T-helper 2 cell treated with Interferon-gamma antibody and Interleukin-4, amounts not matched to agents 100 ng/mL and 5 ng/mL, for 36 hours (primary cell): ENCODE measurements at regions not wholly inside any gene's neighbourhood (a gene's known extent, or its start where the extent isn't known, plus 50 kb on each side); places are given as distances from the start of the nearest gene placed in this dataset.

ENCODE experiments used
- intact Hi-C: fragments of 100-400 bp; cut with micrococcal nuclease; formaldehyde crosslinking; loops from one replicate; pipeline ENCODE4 v1.15.1; 2023

DNA sequence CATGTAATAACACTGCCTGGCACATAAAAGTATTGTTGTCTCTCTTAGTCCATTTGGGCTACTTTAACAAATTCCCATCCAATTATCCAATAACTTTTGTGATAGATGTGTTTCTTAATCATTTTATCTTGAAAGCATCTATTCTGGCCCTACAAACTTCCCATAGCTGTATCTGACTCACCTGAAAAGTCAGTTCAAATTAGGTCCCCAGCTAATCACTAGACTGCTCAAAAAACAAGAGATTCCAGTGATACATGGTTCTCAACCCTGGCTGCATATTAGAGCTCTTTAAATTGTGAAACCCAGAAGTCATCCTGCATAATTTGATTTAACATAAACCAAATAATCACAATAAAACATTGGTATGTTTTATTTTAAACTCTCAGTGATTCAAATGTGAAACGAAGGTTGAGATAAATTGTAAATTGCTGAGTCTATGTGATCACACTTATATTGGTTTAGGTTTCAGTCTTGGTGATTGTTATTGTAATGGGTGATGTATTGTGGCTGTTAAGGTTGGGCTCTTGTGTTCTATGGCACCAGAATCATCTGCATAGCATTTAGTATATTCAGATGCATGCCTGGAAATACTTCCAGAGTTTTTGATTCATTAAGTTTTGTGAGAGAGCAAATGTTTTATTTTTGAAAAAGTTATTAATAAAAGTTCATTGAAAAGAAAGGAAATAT, 268.9 kb upstream of the KCNMB2 start:
- intact Hi-C loops: no loop called here

DNA sequence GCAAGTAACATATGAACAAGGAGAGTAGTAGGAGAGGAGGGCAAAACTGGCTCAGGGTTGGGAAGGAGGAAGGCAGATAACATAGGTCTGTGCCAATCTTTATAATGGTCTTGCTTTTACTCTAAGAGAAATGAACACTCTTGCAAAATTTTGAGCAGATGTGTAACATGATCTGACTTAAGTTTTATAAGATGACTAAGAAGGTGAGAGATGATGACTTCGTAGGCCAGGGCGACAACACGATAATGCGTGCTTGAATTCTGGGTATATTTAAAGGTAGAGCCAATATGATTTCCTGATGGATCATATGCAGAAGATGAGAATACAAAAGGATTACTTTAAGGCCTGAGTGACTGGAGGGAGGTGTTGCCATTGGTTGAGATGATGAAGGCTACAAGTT, 265.4 kb upstream of the KCNMB2 start:
- intact Hi-C loops: no loop called here

DNA sequence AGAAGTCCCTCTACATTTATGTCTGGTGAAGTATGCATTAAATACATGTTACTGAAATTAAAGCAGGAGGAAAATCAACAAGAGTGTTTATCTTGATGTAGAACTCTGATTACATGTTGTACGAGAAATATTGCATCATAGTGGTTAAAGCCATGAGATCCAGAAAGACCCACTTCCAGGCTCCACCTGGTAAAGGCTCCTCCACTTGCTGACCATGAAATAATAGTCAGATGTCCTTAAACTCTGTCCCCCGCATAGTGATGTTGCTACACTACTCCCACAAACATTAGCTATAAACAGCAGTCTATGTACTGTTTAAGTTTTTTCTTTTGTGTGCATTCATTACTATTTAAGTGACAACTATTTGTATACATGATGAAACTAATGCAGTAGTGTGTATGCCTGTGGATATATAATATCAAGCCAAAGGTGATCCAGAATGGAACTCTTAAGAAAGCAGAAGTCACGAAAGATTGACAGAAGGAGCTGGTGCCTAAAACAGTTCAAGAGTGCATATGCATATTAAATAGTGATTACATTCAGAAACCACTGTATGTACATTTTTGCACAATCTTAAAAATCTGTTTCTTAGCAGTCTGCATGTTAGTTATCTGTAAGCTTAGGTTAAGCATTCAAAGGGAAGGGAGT, 264.4 kb upstream of the KCNMB2 start:
- intact Hi-C loops: no loop called here

DNA sequence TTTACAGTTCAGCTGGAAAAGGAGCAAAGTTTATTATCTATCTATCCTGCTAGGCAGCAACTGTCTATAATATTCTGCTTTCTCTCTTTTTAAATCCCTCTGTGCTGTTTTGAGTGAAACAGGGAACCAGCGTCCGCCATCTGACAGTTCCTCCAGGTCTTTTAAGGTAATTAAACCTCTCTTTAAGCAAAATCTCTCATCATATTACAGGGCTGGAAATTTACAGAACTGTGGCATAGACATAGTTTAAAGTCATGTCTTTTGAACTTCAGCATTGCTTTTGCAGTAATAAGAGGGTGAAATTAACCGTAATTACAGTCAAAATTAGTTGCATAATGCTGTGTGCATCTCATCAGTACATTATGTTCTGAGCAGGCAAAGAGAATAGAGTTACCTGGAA, 263.4 kb upstream of the KCNMB2 start:
- intact Hi-C loops: no loop called here

DNA sequence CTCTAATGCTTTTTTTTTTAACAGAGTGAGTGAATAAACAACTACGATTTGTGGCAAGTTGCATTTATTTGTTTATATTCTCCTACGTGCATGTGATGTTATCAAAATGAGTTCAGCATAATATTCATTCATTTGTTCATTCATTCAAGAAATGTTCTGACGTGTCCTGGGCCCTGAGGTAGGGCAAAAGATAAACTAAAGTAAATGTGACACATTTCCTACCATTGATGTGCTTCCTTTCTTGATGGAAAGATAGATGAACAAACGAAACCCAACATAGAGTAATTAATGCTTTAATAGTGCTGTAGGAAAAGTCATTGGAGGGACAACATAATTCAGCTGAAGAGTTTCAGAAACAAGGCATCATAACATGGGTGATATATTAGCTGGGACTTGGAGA, 261.5 kb upstream of the KCNMB2 start:
- intact Hi-C loops: no loop called here

DNA sequence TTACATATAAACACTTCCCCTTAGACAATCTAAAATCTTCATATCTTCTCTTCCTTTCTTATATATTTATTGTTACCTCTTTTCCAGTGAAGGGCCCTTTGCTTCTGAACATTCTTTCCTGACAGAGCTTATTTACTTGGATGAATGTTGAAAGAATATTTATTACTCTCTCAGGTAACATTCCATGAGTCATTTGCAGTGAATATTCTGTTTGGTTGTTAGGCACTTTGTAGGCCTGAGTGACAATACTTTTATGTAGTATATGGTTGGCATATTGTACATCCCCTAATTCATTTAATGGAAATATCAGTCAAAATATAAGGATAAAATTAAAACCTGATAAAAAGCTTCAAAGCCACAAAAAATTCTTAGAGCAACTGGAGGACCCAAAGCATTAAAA, 260.9 kb upstream of the KCNMB2 start:
- intact Hi-C loops: no loop called here

DNA sequence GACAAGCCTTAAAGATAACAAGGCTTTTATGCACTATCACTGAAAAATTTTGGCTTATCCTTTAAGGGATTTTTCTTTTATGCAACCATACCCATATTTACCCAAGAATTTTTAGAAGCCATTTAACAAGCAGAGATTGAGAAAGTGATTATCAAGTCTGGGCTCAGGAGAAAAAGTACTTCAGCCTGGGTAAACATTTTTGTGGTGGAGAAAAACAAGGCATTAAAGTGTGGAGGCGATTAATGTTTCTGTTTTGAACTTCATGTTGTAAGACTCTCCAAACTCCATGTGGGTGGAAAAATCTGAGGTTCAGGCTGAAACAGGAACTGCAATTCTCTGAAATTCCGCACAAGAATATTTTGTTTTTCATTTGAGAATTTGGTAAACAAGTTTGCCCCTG, 260.4 kb upstream of the KCNMB2 start:
- intact Hi-C loops: no loop called here

DNA sequence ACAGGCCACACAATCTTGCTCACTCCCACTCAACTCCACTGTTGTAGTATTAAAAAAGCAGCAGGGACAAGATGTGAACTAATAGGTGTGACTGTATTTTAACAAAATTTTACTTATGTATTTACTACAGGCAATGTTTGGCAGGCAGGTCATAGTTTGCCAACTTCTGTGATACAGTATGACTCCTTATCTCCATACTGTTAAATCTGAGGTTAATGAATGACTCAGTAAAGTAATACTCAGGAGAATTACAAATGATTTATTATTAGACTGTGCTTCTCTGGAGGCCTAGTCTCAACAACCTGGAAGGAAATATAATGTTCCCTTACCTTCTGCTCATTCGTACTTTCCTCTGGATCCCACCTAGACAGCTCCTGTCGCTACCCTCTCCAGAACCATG, 258.6 kb upstream of the KCNMB2 start:
- intact Hi-C loops: no loop called here

DNA sequence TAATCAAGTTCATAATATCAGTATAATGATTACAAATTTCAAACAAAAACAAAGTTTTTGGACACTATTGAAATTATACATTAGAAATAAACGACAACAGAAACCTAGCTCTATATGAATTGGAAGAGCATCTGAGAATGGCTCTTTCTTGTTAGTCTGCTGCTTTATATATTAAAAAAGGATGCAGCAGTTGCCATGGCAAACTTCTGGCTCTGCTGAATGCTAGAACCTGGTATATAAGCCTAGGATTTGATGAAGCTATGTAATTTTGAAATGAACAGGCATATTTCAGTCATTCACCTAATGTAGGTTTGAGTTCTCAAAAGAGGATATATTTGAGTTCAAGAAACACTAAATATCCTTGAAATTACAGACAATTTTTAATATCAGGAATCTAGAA, 252.7 kb upstream of the KCNMB2 start:
- intact Hi-C loops: no loop called here

DNA sequence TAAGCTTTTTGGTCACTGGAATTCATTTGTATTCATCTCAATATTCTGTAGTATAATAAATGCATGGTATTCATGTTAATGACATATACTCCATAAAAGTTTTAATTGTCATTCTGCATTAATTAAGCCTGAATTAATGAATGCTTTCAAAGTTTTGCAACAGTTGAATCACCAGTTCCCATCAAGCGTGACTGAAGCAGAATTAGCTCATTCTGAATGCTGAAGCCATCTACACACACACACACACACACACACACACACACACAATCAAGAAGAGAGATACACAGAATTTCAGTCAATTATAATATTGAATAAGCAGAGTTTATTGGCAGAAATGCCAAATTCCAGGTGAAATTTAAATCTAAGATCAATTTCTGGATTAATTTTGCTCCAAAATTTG, 252.1 kb upstream of the KCNMB2 start:
- intact Hi-C loops: no loop called here

DNA sequence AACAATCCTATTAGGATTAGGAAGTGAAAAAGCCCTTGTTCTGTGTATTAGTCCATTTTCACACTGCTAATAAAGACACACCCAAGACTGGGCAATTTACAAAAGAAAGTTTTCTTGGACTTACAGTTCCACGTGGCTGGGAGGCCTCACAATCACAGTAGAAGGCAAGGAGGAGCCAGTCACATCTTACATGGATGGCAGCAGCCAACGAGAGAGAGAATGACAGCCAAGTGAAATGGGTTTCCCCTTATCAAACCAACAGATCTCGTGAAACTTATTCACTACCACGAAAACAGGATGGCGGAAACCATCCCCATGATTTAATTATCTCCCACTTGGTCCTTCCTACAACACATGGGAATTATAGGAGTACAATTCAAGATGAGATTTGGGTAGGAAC, 248.2 kb upstream of the KCNMB2 start:
- intact Hi-C loops: no loop called here

DNA sequence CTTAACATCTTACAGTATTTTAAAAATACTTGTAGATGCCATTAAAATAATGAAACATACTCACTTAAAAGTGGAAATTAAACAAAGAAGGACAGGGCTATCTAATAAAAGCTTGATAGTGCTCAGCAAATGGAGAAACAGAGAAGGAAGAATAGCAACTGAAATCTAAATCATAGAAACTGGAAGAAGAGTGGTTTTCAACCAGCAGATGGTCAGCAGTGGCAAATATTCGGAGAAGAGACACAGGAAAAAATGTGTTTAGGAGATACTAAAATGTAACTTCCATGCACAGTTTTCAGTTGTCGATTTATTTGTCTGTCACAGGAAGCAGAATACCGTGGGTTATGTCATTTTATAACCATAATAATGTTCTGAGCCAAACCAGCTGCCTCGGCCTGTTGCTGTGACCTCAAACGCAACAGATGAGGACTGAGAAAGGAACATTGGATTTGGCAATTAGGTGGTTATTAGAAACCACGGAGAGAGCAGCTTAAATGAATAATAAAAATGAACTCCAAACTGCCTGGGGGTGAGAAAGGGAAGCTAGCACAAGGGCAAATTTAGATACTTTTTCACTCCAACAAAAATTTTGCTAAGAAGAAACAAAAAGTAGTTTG, 246.6 kb upstream of the KCNMB2 start:
- intact Hi-C loops: no loop called here

DNA sequence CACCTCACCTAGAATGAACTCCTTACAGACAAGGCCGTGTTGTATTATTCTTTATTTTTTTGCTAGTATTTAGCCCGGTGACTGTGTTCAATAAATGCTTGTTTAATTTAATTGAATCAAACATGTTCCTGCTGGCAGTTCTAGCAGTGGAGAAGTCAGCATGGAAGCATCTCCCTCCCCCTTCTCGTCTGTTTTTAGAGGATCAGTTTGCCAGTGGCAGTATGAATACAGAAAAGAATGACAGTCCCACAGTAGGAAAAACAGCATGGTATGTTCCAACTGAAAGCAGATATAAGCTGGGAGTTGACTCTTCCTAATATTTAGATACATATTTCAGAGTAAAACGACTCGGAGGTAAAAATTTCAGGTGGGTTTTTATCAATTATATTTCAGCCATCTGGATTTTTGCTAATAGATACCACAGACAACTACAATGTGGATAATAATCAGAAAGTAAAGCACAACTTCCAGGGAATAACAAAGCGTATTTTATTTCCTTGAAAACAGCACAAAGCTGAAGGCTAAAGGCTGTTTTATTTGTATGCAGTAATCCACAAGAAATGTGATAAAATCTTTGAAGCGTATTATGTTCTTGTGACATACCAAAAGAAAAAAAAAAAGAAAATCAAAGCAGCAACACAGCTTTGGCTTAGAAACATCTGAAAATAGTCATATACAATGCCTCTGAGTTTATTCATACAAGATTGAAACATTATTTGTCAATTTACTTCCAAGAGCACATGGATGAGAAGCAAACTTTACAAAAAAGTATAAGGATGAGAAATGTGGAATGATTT, 244.5 kb upstream of the KCNMB2 start:
- intact Hi-C loops: no loop called here

DNA sequence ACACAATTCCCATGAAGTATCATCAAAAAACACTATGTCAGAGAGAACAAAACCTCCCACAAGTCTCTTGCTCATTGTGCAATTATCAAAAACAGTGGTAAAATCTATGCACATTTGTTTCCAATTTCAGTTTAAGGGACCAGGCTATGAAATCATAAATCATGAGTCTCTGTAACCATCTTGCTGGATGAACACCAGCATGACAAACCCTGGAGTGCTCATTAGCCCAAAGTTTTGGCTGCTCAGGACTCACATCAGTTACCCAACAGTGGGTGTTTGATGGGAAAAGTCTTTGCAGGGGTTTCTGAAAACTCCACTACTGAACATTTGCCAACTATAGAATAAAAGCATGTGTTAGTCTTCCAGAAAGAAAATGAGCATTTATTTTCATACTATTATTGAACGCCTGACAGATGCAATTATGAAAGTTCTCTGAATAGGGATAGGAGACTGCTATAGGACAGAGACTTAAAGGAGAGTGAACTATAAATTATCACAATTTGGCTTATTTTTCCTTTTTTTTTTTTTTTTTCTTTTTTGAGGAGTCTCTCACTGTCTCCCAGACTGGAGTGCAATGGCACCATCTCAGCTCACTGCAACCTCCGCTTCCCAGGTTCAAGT, 240.8 kb upstream of the KCNMB2 start:
- intact Hi-C loops: no loop called here

DNA sequence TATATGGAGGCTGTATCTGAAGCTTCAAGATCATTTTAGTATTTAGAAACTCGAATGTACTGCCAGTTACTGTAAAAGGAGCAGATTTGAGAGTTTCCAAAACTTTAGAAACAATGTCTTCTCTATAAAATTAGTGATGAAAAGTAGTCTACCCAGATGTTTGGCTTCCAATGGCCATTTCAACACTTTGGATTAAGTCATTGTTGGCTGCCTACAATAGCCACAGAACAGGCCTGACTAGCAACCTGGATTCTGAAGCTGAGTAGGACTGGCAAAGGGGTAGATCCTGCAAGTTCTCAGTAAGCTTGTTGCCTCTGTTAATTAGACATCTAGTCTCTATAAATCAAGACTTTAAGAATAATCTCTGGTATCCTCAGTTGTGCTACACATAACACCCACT, 239.0 kb upstream of the KCNMB2 start:
- intact Hi-C loops: no loop called here

DNA sequence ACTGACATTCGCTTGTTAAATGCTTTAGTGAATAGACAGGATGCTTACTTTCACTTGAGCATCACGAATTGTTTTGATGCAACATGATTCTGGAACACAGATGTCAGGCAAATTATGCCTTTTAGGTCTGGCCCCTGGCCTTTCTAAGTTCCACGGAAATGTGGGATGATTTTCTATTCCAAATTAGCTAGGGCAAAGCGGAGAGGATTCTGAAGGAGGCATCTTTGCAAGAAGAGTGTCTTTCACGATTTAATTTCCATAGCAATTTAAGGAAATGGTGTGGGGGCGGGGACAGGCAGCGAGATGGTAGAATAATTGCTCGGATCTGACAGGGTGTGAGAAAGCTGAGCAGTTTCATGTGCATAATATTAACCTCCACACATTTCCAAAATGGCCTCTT, 238.5 kb upstream of the KCNMB2 start:
- intact Hi-C loops: no loop called here

DNA sequence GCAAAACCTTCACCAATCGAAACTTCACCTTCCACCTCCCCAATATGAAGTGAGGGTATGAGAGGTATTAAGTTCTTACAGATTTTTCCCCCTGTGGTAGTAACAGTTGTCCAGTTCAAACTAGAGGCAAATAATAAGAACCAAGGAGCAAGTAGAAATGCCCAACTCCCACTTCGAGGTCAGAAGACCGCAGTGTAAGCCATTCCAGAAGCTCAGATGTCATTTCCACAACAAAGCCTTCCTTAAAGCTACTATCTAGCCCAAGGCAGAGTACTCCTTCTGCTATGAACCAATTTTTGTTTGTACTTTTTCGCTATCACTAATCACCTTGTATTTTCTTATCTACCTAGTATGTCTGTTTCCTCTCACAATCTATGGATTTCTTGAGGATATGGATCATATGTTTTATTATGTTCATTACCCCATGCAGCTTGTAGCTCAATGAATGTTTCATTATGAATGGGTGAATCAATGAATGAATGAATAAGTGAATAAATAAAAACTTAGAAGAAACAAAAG, 235.7 kb upstream of the KCNMB2 start:
- intact Hi-C loops: no loop called here

DNA sequence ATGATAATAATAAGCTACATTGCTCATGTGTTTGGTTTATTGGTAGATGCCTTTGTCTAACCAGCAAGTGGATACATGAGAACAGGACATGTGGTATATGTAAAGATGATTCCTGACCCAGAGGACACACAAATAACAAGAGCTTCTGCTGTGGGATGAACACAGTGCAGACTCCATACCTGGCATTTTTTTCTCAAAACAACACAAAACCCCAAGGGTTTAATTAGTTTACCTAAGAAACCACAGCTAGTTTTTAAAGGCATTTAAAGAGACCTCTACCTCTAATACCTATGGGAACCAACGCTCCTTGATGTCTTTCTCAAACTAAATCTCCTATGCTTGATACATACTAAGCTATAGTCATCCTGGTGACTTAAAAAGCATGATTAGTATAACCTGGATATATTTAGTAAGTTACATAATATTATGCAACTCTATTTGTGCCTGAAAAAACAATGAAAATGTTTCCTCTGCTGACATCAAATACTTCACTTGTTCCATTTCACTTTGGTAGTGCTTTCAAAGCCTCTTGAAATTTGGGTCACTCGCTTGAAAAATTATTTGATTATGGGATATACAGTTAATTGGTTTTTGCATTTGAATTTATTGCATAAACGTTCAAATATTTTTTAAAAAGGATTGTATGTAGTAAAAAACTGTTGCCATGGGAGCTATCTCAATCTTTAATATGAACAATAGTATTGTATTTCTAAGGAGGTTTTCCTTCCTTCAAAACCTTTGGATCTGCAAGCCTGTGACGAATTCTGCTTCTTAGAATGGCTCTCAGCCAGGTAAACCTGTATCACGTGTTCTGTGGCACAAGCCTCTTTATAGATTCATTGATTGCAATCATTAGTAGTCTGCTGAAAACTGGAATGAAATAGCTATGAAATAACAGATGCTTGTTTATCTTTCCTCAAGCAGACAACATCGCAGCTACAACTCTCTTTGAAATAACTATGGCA, 233.0 kb upstream of the KCNMB2 start:
- intact Hi-C loops: no loop called here

DNA sequence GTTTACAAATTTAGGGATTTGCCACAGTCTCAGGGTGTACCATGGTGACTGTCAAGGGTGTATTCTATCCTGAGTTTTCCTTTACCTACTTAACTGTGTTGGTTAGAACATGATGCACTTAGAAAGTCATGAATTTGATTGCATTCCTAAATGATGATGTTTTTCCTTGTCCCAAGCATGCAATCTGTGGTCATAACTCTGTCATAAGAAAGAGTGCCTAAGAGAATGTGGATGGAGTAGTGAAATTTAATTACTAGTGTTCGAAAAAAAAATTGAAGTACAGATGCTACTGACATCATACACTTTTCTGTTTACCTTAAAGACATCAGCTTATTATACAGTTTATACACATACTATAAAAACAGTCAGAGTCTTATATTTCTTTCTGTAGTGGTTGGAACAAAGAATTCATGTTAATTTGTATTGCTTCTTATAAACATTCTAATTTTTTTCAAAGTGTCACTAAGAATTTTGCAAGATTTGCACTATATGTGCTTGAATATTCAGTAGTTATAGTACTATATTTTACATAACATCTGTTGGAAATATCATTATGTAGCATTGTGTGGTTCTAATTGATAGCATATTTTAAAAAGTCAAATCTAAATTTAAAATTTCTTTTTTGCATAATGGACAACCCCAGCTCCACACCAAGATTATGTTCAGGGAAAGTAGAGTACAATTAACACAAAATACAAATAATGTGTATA, 231.3 kb upstream of the KCNMB2 start:
- intact Hi-C loops: no loop called here
